GM12872 (cell line): ENCODE measurements at regions not wholly inside any gene's neighbourhood (a gene's known extent, or its start where the extent isn't known, plus 50 kb on each side); places are given as distances from the start of the nearest gene placed in this dataset.
A peak's percentile ranks its signal among the peaks of the same experiment; 100 is the strongest.

Source experiments
- CTCF ChIP-seq: IDR thresholded peaks from 3 replicates; pipeline ENCODE4 v1.5.1; 2011; ENCODE audit warnings: low read depth, mild to moderate bottlenecking, low read length, moderate library complexity; ENCODE audit not compliant: insufficient read depth

DNA sequence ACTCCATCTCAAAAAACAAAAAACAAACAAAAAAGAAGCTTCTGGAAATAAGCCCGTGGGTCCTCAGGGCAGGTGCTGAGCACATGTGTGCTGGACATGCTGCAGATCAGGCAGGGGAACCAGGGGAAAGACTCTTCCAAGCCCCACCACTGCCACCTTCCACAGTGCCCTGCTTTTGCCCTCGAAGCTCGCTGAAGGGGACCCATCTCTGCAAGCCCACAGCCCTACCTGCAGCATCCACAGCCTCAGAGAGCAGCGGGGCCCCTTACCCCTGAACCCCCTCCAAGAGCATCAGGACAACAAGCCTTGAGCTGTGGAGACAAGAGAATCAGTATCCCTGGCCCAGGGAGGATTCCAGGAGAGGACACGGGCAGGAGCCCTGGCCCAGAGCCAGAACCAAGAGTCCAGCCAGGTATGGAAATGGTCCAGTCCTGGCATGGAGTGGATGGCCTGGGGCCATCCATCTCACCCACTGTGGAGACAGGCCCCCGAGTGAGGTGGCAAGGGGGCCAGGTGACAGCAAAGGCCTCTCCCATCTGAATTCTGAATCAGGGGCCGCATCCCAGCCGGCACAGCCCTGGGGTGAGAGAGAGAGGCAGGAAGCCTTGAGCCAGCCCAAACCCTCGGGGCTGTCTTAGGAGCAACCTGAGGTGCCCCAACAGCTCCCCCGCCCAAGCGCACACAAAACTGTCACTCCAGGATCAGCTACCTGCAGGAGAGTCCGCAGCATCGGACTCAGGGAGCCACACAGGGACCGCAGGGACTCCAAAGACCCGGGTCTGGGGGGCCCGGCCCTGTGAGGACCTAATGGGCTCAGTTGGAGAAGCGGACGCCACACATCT is 51.8 kb upstream of the TPM4 start:
- TF ChIP-seq CTCF = no peak

DNA sequence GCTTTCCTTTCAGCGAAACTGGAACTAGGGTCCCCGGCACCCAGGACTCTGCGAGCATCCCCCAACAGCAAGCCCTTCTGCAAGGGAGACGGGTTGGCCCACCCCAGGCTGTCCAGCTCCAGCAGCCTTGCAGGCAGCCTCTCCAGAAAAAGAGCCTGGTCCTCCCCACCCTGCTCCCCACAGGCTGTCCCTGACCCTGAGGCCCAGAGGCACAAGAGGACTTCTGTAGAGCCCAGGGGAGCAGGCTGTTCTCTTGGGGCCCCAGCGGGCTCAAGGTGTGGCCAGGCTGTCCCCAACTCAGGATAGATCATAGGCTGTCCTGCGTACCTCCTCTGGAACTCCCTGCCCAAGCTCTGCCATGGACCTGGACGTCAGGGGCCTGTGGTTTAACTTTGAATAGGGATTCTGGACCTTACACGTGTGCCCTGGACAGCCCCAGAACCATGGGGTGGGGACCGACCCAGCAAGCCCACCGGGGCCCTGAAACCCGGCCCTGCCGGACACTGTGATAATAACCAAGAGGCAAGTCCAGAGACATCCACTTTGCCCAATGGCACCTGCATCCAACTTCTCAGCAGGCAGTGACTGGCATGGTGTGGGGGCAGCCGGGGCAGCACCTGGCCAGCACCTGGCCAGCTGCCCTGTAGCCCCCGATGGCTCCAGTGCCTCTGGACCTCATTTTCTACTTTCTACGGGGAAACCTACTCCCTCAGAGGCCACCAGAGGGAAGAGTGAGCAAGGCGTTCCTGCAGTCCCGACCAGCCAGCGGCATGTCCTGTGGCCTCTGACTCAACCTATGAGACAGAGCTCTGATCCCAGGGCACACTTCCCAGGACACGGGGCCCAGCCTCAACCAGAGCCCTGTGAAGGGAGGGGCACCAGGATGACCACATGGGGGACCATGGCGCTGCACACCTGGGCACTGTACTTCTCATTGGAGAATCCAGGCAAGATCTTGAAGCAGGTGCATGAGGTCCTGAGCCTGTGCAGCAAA is 50.9 kb upstream of the TPM4 start:
- TF ChIP-seq CTCF = peak; percentile 36; the same call in 2 of the 3 replicates

DNA sequence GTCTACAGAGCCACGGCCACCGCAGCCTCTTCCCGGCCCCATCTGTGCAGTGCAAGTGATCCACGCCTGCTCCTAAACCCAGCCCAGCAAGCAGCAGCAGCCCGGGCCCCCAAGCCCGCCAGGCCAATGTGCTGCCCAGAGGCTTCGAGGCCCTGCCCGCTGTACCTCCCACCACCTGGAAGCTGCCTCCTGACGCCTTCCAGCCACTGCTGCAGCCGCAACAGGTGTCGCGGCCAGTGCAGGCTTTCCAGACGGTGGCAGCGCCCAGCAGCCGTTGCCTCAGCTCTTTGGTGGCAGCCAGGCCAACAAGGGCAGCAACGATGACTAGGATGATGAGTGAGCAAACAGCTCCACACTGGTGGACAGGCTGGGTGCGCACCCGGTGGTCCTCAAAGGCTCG is 50.2 kb upstream of the TPM4 start:
- TF ChIP-seq CTCF = no peak
